Gastroesophageal sphincter (tissue), 4 donors: ENCODE measurements at regions not wholly inside any gene's neighbourhood (a gene's known extent, or its start where the extent isn't known, plus 50 kb on each side); places are given as distances from the start of the nearest gene placed in this dataset.

Source experiments
- ATAC-seq: fragments of 150-250 bp; one replicate; pipeline ENCODE4 v1.9.1; 2016; ENCODE audit warnings: mild to moderate bottlenecking, moderate library complexity
- H3K27ac ChIP-seq, 4 donors: fragments of 200-600 bp; sonication (generic) in 3 of 4; 1 replicate in 3 of 4; 2 replicates in 1 of 4; pipeline ENCODE4 v1.5.1; 2016 to 2019
- H3K27me3 ChIP-seq: fragments of 200-600 bp; sonication (generic); one replicate; pipeline ENCODE4 v1.5.1; 2019
- H3K36me3 ChIP-seq, 2 donors: fragments of 200-600 bp; sonication (generic); one replicate each; pipeline ENCODE4 v1.5.1; 2019; ENCODE audit warnings: control low read depth in 1 of 2
- H3K4me1 ChIP-seq, 3 donors: fragments of 200-600 bp; sonication (generic); 1 replicate in 2 of 3; 2 replicates in 1 of 3; pipeline ENCODE4 v1.5.1; 2016 to 2019; ENCODE audit warnings: control low read depth in 2 of 3
- H3K4me3 ChIP-seq, 2 donors: fragments of 200-600 bp; sonication (generic); one replicate each; pipeline ENCODE4 v1.5.1; 2019; ENCODE audit warnings: mild to moderate bottlenecking in 1 of 2, moderate library complexity in 1 of 2
- H3K9me3 ChIP-seq, 3 donors: fragments of 200-600 bp; sonication (generic); one replicate each; pipeline ENCODE4 v1.5.1; 2017 to 2019; ENCODE audit warnings: control low read depth in 2 of 3
- CTCF ChIP-seq, 4 experiments: fragments of 200-600 bp in 2 of 4; fragments of 450-650 bp in 2 of 4; sonication (generic) in 1 of 4; IDR thresholded peaks; one replicate each; pipeline ENCODE4 v1.5.1; 2017 to 2019; ENCODE audit warnings: antibody characterized with exemption in 4 of 4, mild to moderate bottlenecking in 2 of 4, moderate library complexity in 2 of 4
- EP300 ChIP-seq: sonication (generic); formaldehyde crosslinking; IDR thresholded peaks from one replicate; pipeline ENCODE4 v1.6.1; 2017; ENCODE audit warnings: antibody characterized with exemption, mild to moderate bottlenecking
- POLR2A ChIP-seq, 2 donors: fragments of 450-650 bp; IDR thresholded peaks; one replicate each; pipeline ENCODE4 v1.6.1; 2017; ENCODE audit warnings: antibody characterized with exemption in 2 of 2, mild to moderate bottlenecking in 2 of 2, moderate library complexity in 1 of 2
- POLR2AphosphoS5 ChIP-seq: sonication (generic); formaldehyde crosslinking; IDR thresholded peaks from one replicate; pipeline ENCODE4 v1.6.1; 2017; ENCODE audit warnings: antibody characterized with exemption
- WGBS, 2 donors: methylation state at CpG; one replicate each; pipeline ENCODE4 v1.1.5; 2018; ENCODE audit warnings: low coverage in 1 of 2; 5-methylcytosine and 5-hydroxymethylcytosine counted together

- H3K4me1 ChIP-seq = no peaks in the 10 kb centered on the region
- no peaks in the 10 kb centered on the region for H3K27me3 ChIP-seq
- no peaks in the 10 kb centered on the region for H3K9me3 ChIP-seq
- TF ChIP-seq EP300 = no peak
- no peak for TF ChIP-seq POLR2A (IDR thresholded peaks at IDR 0.05)
- no peak for ATAC-seq
- no peak overlapping the region for H3K27ac ChIP-seq
- H3K4me3 ChIP-seq = no peak overlapping the region
- H3K36me3 ChIP-seq = no peaks in the 10 kb centered on the region
- WGBS, 2 donors = 86 to 90% methylated on average over 10 to 15 of the region's 18 CpGs
Measured at GRCh38 chr10:113357681-113358300, 195.1 kb upstream of the HABP2 start.

GRCh38 chr10:113359655-113360054 is 193.2 kb upstream of the HABP2 start:
- ATAC-seq = no peak
- no peak overlapping the region for H3K4me3 ChIP-seq
- H3K36me3 ChIP-seq = no peaks in the 10 kb centered on the region
- TF ChIP-seq POLR2A (IDR thresholded peaks at IDR 0.05) = no peak
- no peak for TF ChIP-seq EP300
- no peak for TF ChIP-seq CTCF (IDR thresholded peaks at IDR 0.05)
- TF ChIP-seq POLR2AphosphoS5 = no peak
- no peaks in the 10 kb centered on the region for H3K9me3 ChIP-seq
- no peak overlapping the region for H3K27ac ChIP-seq
- no peaks in the 10 kb centered on the region for H3K27me3 ChIP-seq
- no peaks in the 10 kb centered on the region for H3K4me1 ChIP-seq

- Histone ChIP-seq H3K27me3 (no peaks in the 10 kb centered on the region), H3K9me3 (peaks cover 0 to 6% (median 0%) of the 10 kb centered on the region in 3 donors), H3K36me3 (no peaks in the 10 kb centered on the region), H3K4me3 (no peak overlapping the region), H3K4me1 (no peaks in the 10 kb centered on the region), H3K27ac (no peak overlapping the region)
- no peak for TF ChIP-seq POLR2A (IDR thresholded peaks at IDR 0.05)
- no peak for TF ChIP-seq EP300
- no peak for TF ChIP-seq CTCF (IDR thresholded peaks at IDR 0.05)
- no peak for TF ChIP-seq POLR2AphosphoS5
- WGBS, 2 donors = 89 to 94% methylated on average over 4 of the region's 4 CpGs
- ATAC-seq = no peak
Measured at GRCh38 chr10:113360870-113361269, 192.0 kb upstream of the HABP2 start.

- Histone ChIP-seq H3K9me3 (peaks cover 0 to 6% (median 0%) of the 10 kb centered on the region in 3 donors), H3K27me3 (no peaks in the 10 kb centered on the region), H3K4me1 (no peaks in the 10 kb centered on the region), H3K36me3 (no peaks in the 10 kb centered on the region), H3K4me3 (no peak overlapping the region), H3K27ac (no peak overlapping the region)
- TF ChIP-seq POLR2A (IDR thresholded peaks at IDR 0.05) (no peak), POLR2AphosphoS5 (no peak), CTCF (IDR thresholded peaks at IDR 0.05) (no peak), EP300 (no peak)
- ATAC-seq = peak; percentile 73
Measured at GRCh38 chr10:113362645-113363091, 190.2 kb upstream of the HABP2 start.

GRCh38 chr10:113364227-113364626 is 188.6 kb upstream of the HABP2 start:
- Histone ChIP-seq H3K4me1 (no peaks in the 10 kb centered on the region), H3K36me3 (no peaks in the 10 kb centered on the region), H3K4me3 (no peak overlapping the region), H3K27ac (no peak overlapping the region), H3K9me3 (peaks cover 0 to 6% (median 0%) of the 10 kb centered on the region in 3 donors), H3K27me3 (no peaks in the 10 kb centered on the region)
- TF ChIP-seq POLR2AphosphoS5 (no peak), POLR2A (IDR thresholded peaks at IDR 0.05) (no peak)
- WGBS, 2 donors = 63 to 100% methylated on average over 1 to 3 of the region's 3 CpGs
- ATAC-seq = no peak

GRCh38 chr10:113368666-113369364 is 184.0 kb upstream of the HABP2 start:
- Histone ChIP-seq H3K4me1 (no peaks in the 10 kb centered on the region), H3K27ac (no peak overlapping the region), H3K36me3 (no peaks in the 10 kb centered on the region), H3K27me3 (no peaks in the 10 kb centered on the region), H3K9me3 (peaks cover 0 to 6% (median 0%) of the 10 kb centered on the region in 3 donors), H3K4me3 (no peak overlapping the region)
- no peak for ATAC-seq
- 32 to 38% methylated on average over 3 to 6 of the region's 6 CpGs for WGBS, 2 donors
- TF ChIP-seq POLR2A (IDR thresholded peaks at IDR 0.05) = no peak
- TF ChIP-seq POLR2AphosphoS5 = no peak
- TF ChIP-seq CTCF (IDR thresholded peaks at IDR 0.05) = no peak
- no peak for TF ChIP-seq EP300
